Memory B cell (primary cell): ENCODE measurements at regions not wholly inside any gene's neighbourhood (a gene's known extent, or its start where the extent isn't known, plus 50 kb on each side); places are given as distances from the start of the nearest gene placed in this dataset.
"Not testable (repeated sequence)": the region's sequence is repeated elsewhere in the genome, so short reads cannot be mapped to it uniquely, and the experiment has no call there.

Source experiments
- ATAC-seq: fragments of 150-1000 bp; cut with Tn5 transposase; 2 replicates; pipeline ENCODE4 v1.10.0; 2021; ENCODE audit warnings: low read depth, mild to moderate bottlenecking, moderate library complexity
- DNase-seq, 2 donors: peaks; one replicate each; pipeline ENCODE4 v3.0.0; 2022; ENCODE audit warnings: low spot score in 2 of 2
- H3K27ac Mint-ChIP-seq: one replicate; pipeline ENCODE4 v1.8.0; 2022; ENCODE audit warnings: mild to moderate bottlenecking, moderate library complexity, mixed read lengths
- H3K27me3 Mint-ChIP-seq: one replicate; pipeline ENCODE4 v1.8.0; 2022; ENCODE audit warnings: mixed read lengths
- H3K36me3 Mint-ChIP-seq: one replicate; pipeline ENCODE4 v1.8.0; 2022; ENCODE audit warnings: mild to moderate bottlenecking, mixed read lengths
- H3K4me1 Mint-ChIP-seq: one replicate; pipeline ENCODE4 v1.8.0; 2022; ENCODE audit warnings: mixed read lengths
- H3K4me3 Mint-ChIP-seq: one replicate; pipeline ENCODE4 v1.8.0; 2022; ENCODE audit warnings: mild to moderate bottlenecking, moderate library complexity, mixed read lengths
- H3K9me3 Mint-ChIP-seq: one replicate; pipeline ENCODE4 v1.8.0; 2022; ENCODE audit warnings: mixed read lengths

GRCh38 chr1:116836099-116836498 lies 73.6 kb upstream of the PTGFRN start:
- Mint-ChIP-seq H3K4me3 (no peak overlapping the region), H3K27ac (no peak overlapping the region), H3K9me3 (peaks cover 4% of the 10 kb centered on the region), H3K36me3 (peaks cover 6% of the 10 kb centered on the region), H3K4me1 (peaks cover 3% of the 10 kb centered on the region), H3K27me3 (peaks cover 9% of the 10 kb centered on the region)
- DNase-seq: no peak
- ATAC-seq: no peak

GRCh38 chr1:116841569-116842344 lies 68.0 kb upstream of the PTGFRN start:
- Mint-ChIP-seq H3K4me3 (no peak overlapping the region), H3K36me3 (peaks cover 6% of the 10 kb centered on the region), H3K9me3 (peaks cover 8% of the 10 kb centered on the region), H3K27me3 (peaks cover 8% of the 10 kb centered on the region), H3K27ac (no peak overlapping the region), H3K4me1 (no peaks in the 10 kb centered on the region)
- DNase-seq (no peak), ATAC-seq (no peak)

GRCh38 chr1:116842654-116843053 lies 67.1 kb upstream of the PTGFRN start:
- ATAC-seq (no peak), DNase-seq (no peak)
- no peaks in the 10 kb centered on the region for H3K4me1 Mint-ChIP-seq
- peaks cover 5% of the 10 kb centered on the region for H3K27me3 Mint-ChIP-seq
- no peak overlapping the region for H3K27ac Mint-ChIP-seq
- peaks cover 3% of the 10 kb centered on the region for H3K9me3 Mint-ChIP-seq
- H3K36me3 Mint-ChIP-seq: no peaks in the 10 kb centered on the region
- H3K4me3 Mint-ChIP-seq: no peak overlapping the region

- peaks cover 3% of the 10 kb centered on the region for H3K9me3 Mint-ChIP-seq
- no peak for ATAC-seq
- no peak overlapping the region for H3K4me3 Mint-ChIP-seq
Observed at GRCh38 chr1:116844775-116845174, 64.9 kb upstream of the PTGFRN start.

GRCh38 chr1:116847190-116847589 lies 62.5 kb upstream of the PTGFRN start:
- no peak for ATAC-seq
- H3K27ac Mint-ChIP-seq: no peak overlapping the region

More at GRCh38 chr1:116844775-116845174, 64.9 kb upstream of the PTGFRN start:
- peaks cover 3% of the 10 kb centered on the region for H3K27me3 Mint-ChIP-seq
- no peak for DNase-seq
- no peaks in the 10 kb centered on the region for H3K4me1 Mint-ChIP-seq
- no peaks in the 10 kb centered on the region for H3K36me3 Mint-ChIP-seq
- no peak overlapping the region for H3K27ac Mint-ChIP-seq

GRCh38 chr1:116847688-116848531 lies 61.8 kb upstream of the PTGFRN start:
- DNase-seq: no peak
- Mint-ChIP-seq H3K9me3 (peaks cover 3% of the 10 kb centered on the region), H3K27me3 (peaks cover 6% of the 10 kb centered on the region), H3K27ac (no peak overlapping the region), H3K36me3 (no peaks in the 10 kb centered on the region), H3K4me3 (no peak overlapping the region), H3K4me1 (no peaks in the 10 kb centered on the region)
- ATAC-seq: no peak

More at GRCh38 chr1:116847190-116847589, 62.5 kb upstream of the PTGFRN start:
- Mint-ChIP-seq H3K4me3 (no peak overlapping the region), H3K9me3 (peaks cover 3% of the 10 kb centered on the region), H3K27me3 (peaks cover 5% of the 10 kb centered on the region), H3K4me1 (no peaks in the 10 kb centered on the region), H3K36me3 (no peaks in the 10 kb centered on the region)
- DNase-seq: no peak

- Mint-ChIP-seq H3K27ac (no peak overlapping the region), H3K4me1 (no peaks in the 10 kb centered on the region), H3K36me3 (no peaks in the 10 kb centered on the region), H3K27me3 (peaks cover 5% of the 10 kb centered on the region), H3K9me3 (no peaks in the 10 kb centered on the region), H3K4me3 (no peak overlapping the region)
- DNase-seq (no peak), ATAC-seq (no peak)
Observed at GRCh38 chr1:116850436-116850835, 59.3 kb upstream of the PTGFRN start.

- H3K36me3 Mint-ChIP-seq, DNase-seq, H3K4me1 Mint-ChIP-seq, H3K9me3 Mint-ChIP-seq, ATAC-seq, H3K27ac Mint-ChIP-seq, H3K4me3 Mint-ChIP-seq, H3K27me3 Mint-ChIP-seq: not testable (repeated sequence)
Observed at GRCh38 chr1:116851189-116851588, 58.5 kb upstream of the PTGFRN start.

GRCh38 chr1:116851846-116852245 lies 57.9 kb upstream of the PTGFRN start:
- no peaks in the 10 kb centered on the region for H3K36me3 Mint-ChIP-seq
- ATAC-seq (no peak), DNase-seq (no peak)
- no peak overlapping the region for H3K4me3 Mint-ChIP-seq
- H3K27ac Mint-ChIP-seq: no peak overlapping the region
- peaks cover 5% of the 10 kb centered on the region for H3K27me3 Mint-ChIP-seq
- H3K4me1 Mint-ChIP-seq: no peaks in the 10 kb centered on the region
- no peaks in the 10 kb centered on the region for H3K9me3 Mint-ChIP-seq

- H3K27me3 Mint-ChIP-seq: peaks cover 6% of the 10 kb centered on the region
- H3K9me3 Mint-ChIP-seq: no peaks in the 10 kb centered on the region
- ATAC-seq (no peak), DNase-seq (no peak)
- H3K4me3 Mint-ChIP-seq: no peak overlapping the region
- H3K27ac Mint-ChIP-seq: no peak overlapping the region
- H3K36me3 Mint-ChIP-seq: no peaks in the 10 kb centered on the region
- no peaks in the 10 kb centered on the region for H3K4me1 Mint-ChIP-seq
Observed at GRCh38 chr1:116852367-116852766, 57.3 kb upstream of the PTGFRN start.

- Mint-ChIP-seq H3K4me3 (no peak overlapping the region), H3K27me3 (peaks cover 6% of the 10 kb centered on the region), H3K27ac (no peak overlapping the region), H3K4me1 (no peaks in the 10 kb centered on the region), H3K36me3 (no peaks in the 10 kb centered on the region), H3K9me3 (no peaks in the 10 kb centered on the region)
- ATAC-seq: no peak
- DNase-seq: no peak
Observed at GRCh38 chr1:116852910-116853309, 56.8 kb upstream of the PTGFRN start.

GRCh38 chr1:116853680-116854402 lies 55.9 kb upstream of the PTGFRN start:
- Mint-ChIP-seq H3K27ac (no peak overlapping the region), H3K9me3 (no peaks in the 10 kb centered on the region), H3K4me1 (no peaks in the 10 kb centered on the region), H3K27me3 (peaks cover 6% of the 10 kb centered on the region), H3K4me3 (no peak overlapping the region), H3K36me3 (no peaks in the 10 kb centered on the region)
- no peak for ATAC-seq
- no peak for DNase-seq

GRCh38 chr1:116854403-116854690 lies 55.4 kb upstream of the PTGFRN start:
- no peak overlapping the region for H3K4me3 Mint-ChIP-seq
- no peak overlapping the region for H3K27ac Mint-ChIP-seq
- ATAC-seq (no peak), DNase-seq (no peak)
- H3K27me3 Mint-ChIP-seq: peaks cover 5% of the 10 kb centered on the region
- H3K36me3 Mint-ChIP-seq: no peaks in the 10 kb centered on the region
- no peaks in the 10 kb centered on the region for H3K4me1 Mint-ChIP-seq
- no peaks in the 10 kb centered on the region for H3K9me3 Mint-ChIP-seq

GRCh38 chr1:116854716-116855115 lies 55.0 kb upstream of the PTGFRN start:
- no peaks in the 10 kb centered on the region for H3K9me3 Mint-ChIP-seq
- ATAC-seq (no peak), DNase-seq (no peak)
- peaks cover 5% of the 10 kb centered on the region for H3K27me3 Mint-ChIP-seq
- no peaks in the 10 kb centered on the region for H3K36me3 Mint-ChIP-seq
- H3K4me1 Mint-ChIP-seq: no peaks in the 10 kb centered on the region
- H3K4me3 Mint-ChIP-seq: no peak overlapping the region
- H3K27ac Mint-ChIP-seq: no peak overlapping the region
